ENCODE measurements at regions not wholly inside any gene's neighbourhood (a gene's known extent, or its start where the extent isn't known, plus 50 kb on each side); places are given as distances from the start of the nearest gene placed in this dataset.

DNA sequence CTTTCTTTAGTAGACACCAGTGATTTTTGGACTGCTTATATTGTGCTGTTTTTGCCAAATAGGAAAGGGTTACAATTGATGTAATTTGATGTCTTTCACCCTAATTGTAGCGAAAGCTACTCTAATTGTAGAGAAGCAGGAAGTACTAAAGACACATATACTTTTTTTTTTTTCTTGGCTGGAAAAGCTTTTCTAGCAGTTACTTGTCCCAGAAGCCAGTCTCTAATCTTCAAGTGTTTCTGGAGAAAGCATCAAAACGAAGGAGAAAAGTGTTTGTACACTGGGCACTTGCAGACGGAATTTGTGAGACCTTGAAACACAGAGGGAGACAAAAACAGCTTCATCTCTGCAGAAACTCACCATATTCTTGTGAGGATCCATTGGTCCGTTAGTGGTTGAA, 616.5 kb upstream of the LCORL start:
- TF ChIP-seq, protein P1, sequence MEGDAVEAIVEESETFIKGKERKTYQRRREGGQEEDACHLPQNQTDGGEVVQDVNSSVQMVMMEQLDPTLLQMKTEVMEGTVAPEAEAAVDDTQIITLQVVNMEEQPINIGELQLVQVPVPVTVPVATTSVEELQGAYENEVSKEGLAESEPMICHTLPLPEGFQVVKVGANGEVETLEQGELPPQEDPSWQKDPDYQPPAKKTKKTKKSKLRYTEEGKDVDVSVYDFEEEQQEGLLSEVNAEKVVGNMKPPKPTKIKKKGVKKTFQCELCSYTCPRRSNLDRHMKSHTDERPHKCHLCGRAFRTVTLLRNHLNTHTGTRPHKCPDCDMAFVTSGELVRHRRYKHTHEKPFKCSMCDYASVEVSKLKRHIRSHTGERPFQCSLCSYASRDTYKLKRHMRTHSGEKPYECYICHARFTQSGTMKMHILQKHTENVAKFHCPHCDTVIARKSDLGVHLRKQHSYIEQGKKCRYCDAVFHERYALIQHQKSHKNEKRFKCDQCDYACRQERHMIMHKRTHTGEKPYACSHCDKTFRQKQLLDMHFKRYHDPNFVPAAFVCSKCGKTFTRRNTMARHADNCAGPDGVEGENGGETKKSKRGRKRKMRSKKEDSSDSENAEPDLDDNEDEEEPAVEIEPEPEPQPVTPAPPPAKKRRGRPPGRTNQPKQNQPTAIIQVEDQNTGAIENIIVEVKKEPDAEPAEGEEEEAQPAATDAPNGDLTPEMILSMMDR (IDR thresholded peaks at IDR 0.05; ENCODE audit: extremely low read depth in 1 of 2, insufficient read depth in 1 of 2, low read depth in 1 of 2, low read length in 2 of 2): no peak
- TF ChIP-seq EZH2 (IDR thresholded peaks at IDR 0.05; ENCODE audit: borderline replicate concordance, low read depth, low read length, severe bottlenecking) (no peak), POLR2A (IDR thresholded peaks at IDR 0.05; ENCODE audit: low read depth, low read length) (no peak), POLR2AphosphoS5 (IDR thresholded peaks at IDR 0.05; ENCODE audit: insufficient read depth, low read depth, low read length) (no peak), FOS (IDR thresholded peaks at IDR 0.05; ENCODE audit: borderline replicate concordance, insufficient read depth, low read length) (no peak), MYC (IDR thresholded peaks at IDR 0.05; ENCODE audit: low read depth, low read length) (no peak), MAX (IDR thresholded peaks at IDR 0.05; ENCODE audit: insufficient read depth, insufficient read length) (no peak)

Data from endothelial cell of umbilical vein (primary cell).